Parathyroid adenoma (tissue), 2 donors: ENCODE measurements at regions not wholly inside any gene's neighbourhood (a gene's known extent, or its start where the extent isn't known, plus 50 kb on each side); places are given as distances from the start of the nearest gene placed in this dataset.

Experiments
- H2AFZ ChIP-seq: fragments of 300-600 bp; sonication (generic); one replicate; pipeline ENCODE4 v1.7.0; 2017; ENCODE audit warnings: antibody characterized with exemption, mild to moderate bottlenecking
- H3K27ac ChIP-seq: fragments of 300-600 bp; sonication (generic); one replicate; pipeline ENCODE4 v1.7.0; 2017
- H3K27me3 ChIP-seq: fragments of 300-600 bp; sonication (generic); one replicate; pipeline ENCODE4 v1.7.0; 2017; ENCODE audit warnings: low read length; ENCODE audit not compliant: control insufficient read depth, insufficient read depth
- H3K36me3 ChIP-seq: fragments of 300-600 bp; sonication (generic); one replicate; pipeline ENCODE4 v1.7.0; 2017; ENCODE audit warnings: low read length; ENCODE audit not compliant: control insufficient read depth, insufficient read depth
- H3K4me1 ChIP-seq: fragments of 300-600 bp; sonication (generic); one replicate; pipeline ENCODE4 v1.7.0; 2017; ENCODE audit warnings: control low read depth
- H3K4me2 ChIP-seq: fragments of 300-600 bp; sonication (generic); one replicate; pipeline ENCODE4 v1.7.0; 2017; ENCODE audit warnings: low read length
- H3K4me3 ChIP-seq: fragments of 300-600 bp; sonication (generic); one replicate; pipeline ENCODE4 v1.7.0; 2017; ENCODE audit warnings: low read depth, low read length
- H3K79me2 ChIP-seq: fragments of 300-600 bp; sonication (generic); one replicate; pipeline ENCODE4 v1.7.0; 2017; ENCODE audit warnings: control low read depth
- H3K9ac ChIP-seq: fragments of 300-600 bp; sonication (generic); one replicate; pipeline ENCODE4 v1.7.0; 2017; ENCODE audit warnings: mild to moderate bottlenecking
- H3K9me3 ChIP-seq: fragments of 300-600 bp; sonication (generic); one replicate; pipeline ENCODE4 v1.7.0; 2017; ENCODE audit warnings: low read length; ENCODE audit not compliant: control insufficient read depth
- TF ChIP-seq, protein P1 (sequence below): fragments of 300-600 bp; sonication (generic); IDR thresholded peaks from one replicate; pipeline ENCODE4 v1.7.0; 2017; ENCODE audit warnings: antibody characterized with exemption, mild to moderate bottlenecking
- donor health status: primary hyperparathyroidism.

DNA sequence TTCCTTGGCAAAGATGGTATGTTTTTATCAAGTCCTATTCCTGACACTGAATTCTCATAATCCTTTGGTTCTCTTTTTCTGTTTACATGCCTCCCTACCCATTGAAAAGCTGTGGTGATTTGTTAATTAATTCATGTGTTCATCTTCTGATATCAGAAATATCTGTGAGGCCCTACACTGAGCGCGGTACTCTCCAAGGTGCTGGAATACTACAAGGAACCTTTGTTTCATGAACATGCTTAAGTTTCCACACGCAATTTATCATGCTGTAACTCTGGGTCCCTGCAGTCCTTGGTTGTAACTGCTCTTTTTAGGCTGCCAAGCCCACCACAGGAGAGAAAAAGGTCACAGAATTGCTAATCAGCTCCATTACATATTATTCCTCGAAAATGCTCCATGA is 331.8 kb downstream of the FAT3 start:
- no peak overlapping the region for H2AFZ ChIP-seq

DNA sequence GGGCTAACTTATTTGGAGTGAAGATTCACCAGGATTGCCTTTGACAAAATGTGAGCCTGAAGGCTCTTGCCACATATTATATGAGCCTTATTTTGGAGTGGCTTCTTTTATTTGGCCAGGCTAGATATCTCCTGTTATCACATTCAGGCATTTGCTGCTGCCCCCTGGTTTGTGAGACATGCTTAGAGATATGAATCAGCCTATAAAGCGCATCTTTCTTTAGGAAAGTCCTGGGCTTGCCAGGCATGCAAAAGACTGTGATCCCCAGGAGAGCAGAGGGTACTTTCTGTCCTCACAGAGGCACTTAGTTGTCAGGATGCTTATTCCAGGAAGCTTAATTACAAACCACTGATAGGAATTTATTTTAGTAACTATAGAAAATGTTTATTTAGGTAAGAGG is 333.3 kb downstream of the FAT3 start:
- Histone ChIP-seq H3K79me2 (no peaks in the 10 kb centered on the region), H3K9ac (no peak overlapping the region), H2AFZ (no peak overlapping the region), H3K4me2 (no peak overlapping the region), H3K4me3 (no peak overlapping the region), H3K36me3 (no peaks in the 10 kb centered on the region), H3K4me1 (no peaks in the 10 kb centered on the region), H3K27ac (no peak overlapping the region), H3K27me3 (no peaks in the 10 kb centered on the region), H3K9me3 (no peaks in the 10 kb centered on the region)
- TF ChIP-seq, protein P1, sequence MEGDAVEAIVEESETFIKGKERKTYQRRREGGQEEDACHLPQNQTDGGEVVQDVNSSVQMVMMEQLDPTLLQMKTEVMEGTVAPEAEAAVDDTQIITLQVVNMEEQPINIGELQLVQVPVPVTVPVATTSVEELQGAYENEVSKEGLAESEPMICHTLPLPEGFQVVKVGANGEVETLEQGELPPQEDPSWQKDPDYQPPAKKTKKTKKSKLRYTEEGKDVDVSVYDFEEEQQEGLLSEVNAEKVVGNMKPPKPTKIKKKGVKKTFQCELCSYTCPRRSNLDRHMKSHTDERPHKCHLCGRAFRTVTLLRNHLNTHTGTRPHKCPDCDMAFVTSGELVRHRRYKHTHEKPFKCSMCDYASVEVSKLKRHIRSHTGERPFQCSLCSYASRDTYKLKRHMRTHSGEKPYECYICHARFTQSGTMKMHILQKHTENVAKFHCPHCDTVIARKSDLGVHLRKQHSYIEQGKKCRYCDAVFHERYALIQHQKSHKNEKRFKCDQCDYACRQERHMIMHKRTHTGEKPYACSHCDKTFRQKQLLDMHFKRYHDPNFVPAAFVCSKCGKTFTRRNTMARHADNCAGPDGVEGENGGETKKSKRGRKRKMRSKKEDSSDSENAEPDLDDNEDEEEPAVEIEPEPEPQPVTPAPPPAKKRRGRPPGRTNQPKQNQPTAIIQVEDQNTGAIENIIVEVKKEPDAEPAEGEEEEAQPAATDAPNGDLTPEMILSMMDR: no peak

More for the DNA sequence above, 331.8 kb downstream of the FAT3 start:
- H3K79me2 ChIP-seq: no peaks in the 10 kb centered on the region
- no peak overlapping the region for H3K4me3 ChIP-seq
- H3K4me1 ChIP-seq: no peaks in the 10 kb centered on the region
- H3K27me3 ChIP-seq: no peaks in the 10 kb centered on the region
- no peaks in the 10 kb centered on the region for H3K9me3 ChIP-seq
- TF ChIP-seq, protein P1: no peak
- no peak overlapping the region for H3K4me2 ChIP-seq
- H3K36me3 ChIP-seq: no peaks in the 10 kb centered on the region
- H3K27ac ChIP-seq: no peak overlapping the region
- no peak overlapping the region for H3K9ac ChIP-seq

DNA sequence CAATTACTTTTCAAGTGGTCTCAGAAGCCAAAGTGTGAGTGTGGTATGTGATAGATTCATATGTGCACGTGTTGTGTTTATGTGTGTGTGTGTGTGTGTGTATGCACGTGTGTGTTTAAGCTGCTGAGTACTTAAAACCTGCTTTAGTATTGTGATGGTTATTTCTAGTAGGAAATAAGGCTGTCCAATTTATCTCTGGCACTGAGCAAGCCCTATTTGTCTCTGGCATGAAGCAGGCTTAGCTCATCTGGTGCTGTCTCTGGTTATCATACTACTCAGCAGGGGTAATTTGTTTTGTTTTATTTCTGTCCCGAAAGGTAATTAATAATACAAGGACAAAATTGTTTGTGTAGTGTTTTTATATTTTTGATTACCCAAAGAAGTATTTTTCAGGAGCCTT is 333.7 kb downstream of the FAT3 start:
- Histone ChIP-seq H3K4me2 (no peak overlapping the region), H3K27ac (no peak overlapping the region), H3K9me3 (no peaks in the 10 kb centered on the region), H3K27me3 (no peaks in the 10 kb centered on the region), H3K9ac (no peak overlapping the region), H3K4me1 (no peaks in the 10 kb centered on the region), H3K36me3 (no peaks in the 10 kb centered on the region), H3K4me3 (no peak overlapping the region), H3K79me2 (no peaks in the 10 kb centered on the region), H2AFZ (no peak overlapping the region)
- TF ChIP-seq, protein P1: no peak

DNA sequence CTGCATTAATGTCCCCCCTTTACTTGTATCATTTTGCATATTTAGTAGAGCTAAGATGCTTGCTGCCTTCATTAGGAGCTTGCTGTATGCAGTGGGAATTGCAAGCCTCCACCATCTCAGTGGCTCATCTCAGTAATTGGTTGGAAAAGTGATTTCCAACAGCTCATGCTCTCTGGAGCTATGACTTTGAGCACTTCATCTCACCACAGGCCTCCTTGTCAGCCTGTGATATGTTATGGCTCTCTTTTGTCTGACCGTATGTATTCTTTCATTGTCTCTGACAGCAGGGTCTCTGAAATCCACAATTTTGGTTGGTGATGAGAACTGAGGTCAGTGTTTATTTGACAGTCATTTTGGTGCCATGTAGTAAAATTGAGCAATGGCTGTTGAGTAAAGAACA is 345.1 kb downstream of the FAT3 start:
- no peaks in the 10 kb centered on the region for H3K27me3 ChIP-seq
- H3K9ac ChIP-seq: no peak overlapping the region
- TF ChIP-seq, protein P1: no peak
- no peak overlapping the region for H3K4me3 ChIP-seq
- H3K9me3 ChIP-seq: no peaks in the 10 kb centered on the region
- H3K79me2 ChIP-seq: no peaks in the 10 kb centered on the region
- no peak overlapping the region for H3K4me2 ChIP-seq
- H3K27ac ChIP-seq: no peak overlapping the region
- H3K4me1 ChIP-seq: no peaks in the 10 kb centered on the region
- no peak overlapping the region for H2AFZ ChIP-seq
- H3K36me3 ChIP-seq: no peaks in the 10 kb centered on the region

DNA sequence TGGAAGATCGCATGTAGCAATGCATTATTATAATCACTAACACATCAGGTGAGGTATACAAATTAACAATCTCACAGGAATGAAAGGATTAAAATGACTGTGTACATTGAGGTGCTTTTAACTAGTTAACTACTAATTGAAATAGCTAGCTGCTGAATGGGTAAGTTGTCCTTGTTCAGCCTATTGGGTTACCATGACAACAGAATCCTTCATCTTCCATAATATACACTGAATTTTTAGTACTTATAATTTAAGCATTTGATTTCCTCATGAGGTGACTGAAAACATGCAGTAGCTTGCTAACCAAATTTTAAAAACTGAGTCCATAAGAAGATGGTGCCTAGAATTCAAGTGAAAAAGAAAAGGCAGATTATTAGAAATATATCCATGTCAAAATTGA is 347.9 kb downstream of the FAT3 start:
- H3K79me2 ChIP-seq: no peaks in the 10 kb centered on the region
- H3K4me3 ChIP-seq: no peak overlapping the region
- H3K9ac ChIP-seq: no peak overlapping the region
- no peak overlapping the region for H2AFZ ChIP-seq
- no peaks in the 10 kb centered on the region for H3K4me1 ChIP-seq
- H3K36me3 ChIP-seq: no peaks in the 10 kb centered on the region
- no peaks in the 10 kb centered on the region for H3K9me3 ChIP-seq
- no peaks in the 10 kb centered on the region for H3K27me3 ChIP-seq
- TF ChIP-seq, protein P1: no peak
- H3K27ac ChIP-seq: no peak overlapping the region
- no peak overlapping the region for H3K4me2 ChIP-seq
